Stromal cell of bone marrow (primary cell): ENCODE measurements at regions not wholly inside any gene's neighbourhood (a gene's known extent, or its start where the extent isn't known, plus 50 kb on each side); places are given as distances from the start of the nearest gene placed in this dataset.
"Not testable (repeated sequence)": the region's sequence is repeated elsewhere in the genome, so short reads cannot be mapped to it uniquely, and the experiment has no call there.

Source experiments
- DNase-seq: peaks from one replicate; pipeline ENCODE4 v3.0.0-alpha.2; 2012; ENCODE audit warnings: low read depth

- DNase-seq = no peak
Observed at GRCh38 chr14:103186909-103187586, 63.8 kb downstream of the TNFAIP2 start.

GRCh38 chr14:103187911-103188310, 64.7 kb downstream of the TNFAIP2 start:
- no peak for DNase-seq

- DNase-seq = no peak
Observed at GRCh38 chr14:103188810-103189480, 65.7 kb downstream of the TNFAIP2 start.

- no peak for DNase-seq
Observed at GRCh38 chr14:103189481-103190470, 66.5 kb downstream of the TNFAIP2 start.

- no peak for DNase-seq
Observed at GRCh38 chr14:103190741-103191140, 67.5 kb downstream of the TNFAIP2 start.

GRCh38 chr14:103191844-103192243, 68.6 kb downstream of the TNFAIP2 start:
- no peak for DNase-seq

- no peak for DNase-seq
Observed at GRCh38 chr14:103192246-103192840, 69.1 kb downstream of the TNFAIP2 start.

GRCh38 chr14:103192861-103193260, 69.6 kb downstream of the TNFAIP2 start:
- DNase-seq = not testable (repeated sequence)

GRCh38 chr14:103193491-103193890, 70.2 kb downstream of the TNFAIP2 start:
- not testable (repeated sequence) for DNase-seq

- peak; percentile 45 for DNase-seq
Observed at GRCh38 chr14:103194256-103195045, 71.2 kb downstream of the TNFAIP2 start.

GRCh38 chr14:103195828-103196615, 72.8 kb downstream of the TNFAIP2 start:
- no peak for DNase-seq

- no peak for DNase-seq
Observed at GRCh38 chr14:103196716-103197115, 73.5 kb downstream of the TNFAIP2 start.

- DNase-seq = peak; percentile 59
Observed at GRCh38 chr14:103198131-103199105, 75.2 kb downstream of the TNFAIP2 start.

GRCh38 chr14:103199124-103199523, 75.9 kb downstream of the TNFAIP2 start:
- DNase-seq = peak; percentile 51

- no peak for DNase-seq
Observed at GRCh38 chr14:103201801-103202200, 78.5 kb downstream of the TNFAIP2 start.

GRCh38 chr14:103204852-103205540, 81.7 kb downstream of the TNFAIP2 start:
- DNase-seq = no peak

- DNase-seq = no peak
Observed at GRCh38 chr14:103205541-103205906, 82.3 kb downstream of the TNFAIP2 start.

- no peak for DNase-seq
Observed at GRCh38 chr14:103206023-103206481, 82.8 kb downstream of the TNFAIP2 start.
